H9 (cell line): ENCODE measurements at regions not wholly inside any gene's neighbourhood (a gene's known extent, or its start where the extent isn't known, plus 50 kb on each side); places are given as distances from the start of the nearest gene placed in this dataset.

Experiments
- DNase-seq: peaks from one replicate; pipeline ENCODE4 v3.0.0-alpha.2; 2017
- H2AFZ ChIP-seq: one replicate; pipeline ENCODE4 v1.6.1; 2013; ENCODE audit warnings: mild to moderate bottlenecking, low read length, control low read depth, moderate library complexity
- H2AK5ac ChIP-seq: 2 replicates; pipeline ENCODE4 v1.6.1; 2013; ENCODE audit warnings: low read length, control low read depth, mixed read lengths; ENCODE audit not compliant: insufficient read length
- H2BK120ac ChIP-seq: one replicate; pipeline ENCODE4 v1.6.1; 2013; ENCODE audit warnings: low read depth, mild to moderate bottlenecking, low read length, control low read depth, inconsistent platforms; ENCODE audit not compliant: poor library complexity, severe bottlenecking
- H2BK12ac ChIP-seq: 2 replicates; pipeline ENCODE4 v1.6.1; 2013; ENCODE audit warnings: low read length, control low read depth, mixed read lengths, low read depth; ENCODE audit not compliant: insufficient read length
- H2BK15ac ChIP-seq: 2 replicates; pipeline ENCODE4 v1.6.1; 2013; ENCODE audit warnings: low read depth, low read length, control low read depth
- H2BK20ac ChIP-seq: one replicate; pipeline ENCODE4 v1.6.1; 2013; ENCODE audit warnings: low read depth, mild to moderate bottlenecking, low read length, control low read depth, inconsistent platforms; ENCODE audit not compliant: poor library complexity, severe bottlenecking
- H2BK5ac ChIP-seq: 2 replicates; pipeline ENCODE4 v1.6.1; 2013; ENCODE audit warnings: low read length, control low read depth, mixed read lengths; ENCODE audit not compliant: insufficient read length
- H3K14ac ChIP-seq: 2 replicates; pipeline ENCODE4 v1.6.1; 2013; ENCODE audit warnings: low read length, control low read depth; ENCODE audit not compliant: insufficient read depth
- H3K18ac ChIP-seq: 2 replicates; pipeline ENCODE4 v1.6.1; 2013; ENCODE audit warnings: low read depth, mild to moderate bottlenecking, mixed read lengths, low read length, control low read depth; ENCODE audit not compliant: insufficient read length
- H3K23ac ChIP-seq: 2 replicates; pipeline ENCODE4 v1.6.1; 2013; ENCODE audit warnings: low read length, control low read depth, mixed read lengths, low read depth; ENCODE audit not compliant: insufficient read length
- H3K23me2 ChIP-seq: 2 replicates; pipeline ENCODE4 v1.6.1; 2013; ENCODE audit warnings: low read depth, mild to moderate bottlenecking, mixed read lengths, low read length, control low read depth; ENCODE audit not compliant: insufficient read length, poor library complexity, severe bottlenecking
- H3K27ac ChIP-seq: 2 replicates; pipeline ENCODE4 v1.5.1; 2013; ENCODE audit warnings: low read length, control low read depth, mixed read lengths, low read depth; ENCODE audit not compliant: insufficient read length
- H3K27me3 ChIP-seq: 2 replicates; pipeline ENCODE4 v1.6.1; 2013; ENCODE audit warnings: low read length, control low read depth, inconsistent platforms; ENCODE audit not compliant: insufficient read depth
- H3K4ac ChIP-seq: 2 replicates; pipeline ENCODE4 v1.6.1; 2013; ENCODE audit warnings: low read depth, mild to moderate bottlenecking, control low read depth, inconsistent platforms, low read length, moderate library complexity
- H3K4me1 ChIP-seq: 2 replicates; pipeline ENCODE4 v1.6.1; 2013; ENCODE audit warnings: low read length, control low read depth, inconsistent platforms; ENCODE audit not compliant: insufficient read depth
- H3K4me2 ChIP-seq: 2 replicates; pipeline ENCODE4 v1.6.1; 2013; ENCODE audit warnings: low read length, control low read depth, mixed read lengths; ENCODE audit not compliant: insufficient read length, insufficient read depth
- H3K56ac ChIP-seq: 2 replicates; pipeline ENCODE4 v1.6.1; 2013; ENCODE audit warnings: low read depth, mild to moderate bottlenecking, mixed read lengths, low read length, control low read depth; ENCODE audit not compliant: insufficient read length
- H3K79me1 ChIP-seq: 2 replicates; pipeline ENCODE4 v1.6.1; 2013; ENCODE audit warnings: low read depth, mild to moderate bottlenecking, moderate library complexity, low read length, control low read depth, inconsistent platforms; ENCODE audit not compliant: insufficient read depth, poor library complexity, severe bottlenecking
- H3K79me2 ChIP-seq: 2 replicates; pipeline ENCODE4 v1.6.1; 2013; ENCODE audit warnings: low read length, control low read depth, inconsistent platforms; ENCODE audit not compliant: insufficient read depth
- H3K9ac ChIP-seq: 2 replicates; pipeline ENCODE4 v1.6.1; 2013; ENCODE audit warnings: low read length, control low read depth, mixed read lengths; ENCODE audit not compliant: insufficient read length; ENCODE audit errors: extremely low read depth
- H3K9me3 ChIP-seq: one replicate; pipeline ENCODE4 v1.6.1; 2013; ENCODE audit warnings: low read depth, low read length, inconsistent platforms; ENCODE audit not compliant: control insufficient read depth
- H3T11ph ChIP-seq: one replicate; pipeline ENCODE4 v1.6.1; 2013; ENCODE audit warnings: mild to moderate bottlenecking, low read length, control low read depth, inconsistent platforms
- H4K20me1 ChIP-seq: one replicate; pipeline ENCODE4 v1.6.1; 2013; ENCODE audit not compliant: control insufficient read depth, insufficient read length, insufficient read depth
- H4K5ac ChIP-seq: 2 replicates; pipeline ENCODE4 v1.6.1; 2013; ENCODE audit warnings: low read depth, mild to moderate bottlenecking, mixed read lengths, low read length, control low read depth; ENCODE audit not compliant: insufficient read length
- H4K8ac ChIP-seq: replicated peaks from 2 replicates; pipeline ENCODE4 v1.6.1; 2013; ENCODE audit warnings: low read length, control low read depth, mixed read lengths, low read depth; ENCODE audit not compliant: insufficient read length
- H4K91ac ChIP-seq: 2 replicates; pipeline ENCODE4 v1.6.1; 2013; ENCODE audit warnings: low read depth, mild to moderate bottlenecking, moderate library complexity, mixed read lengths, low read length, control low read depth; ENCODE audit not compliant: insufficient read length
- H3K27ac Mint-ChIP-seq, 3 experiments: 2 replicates in 2 of 3; 3 replicates in 1 of 3; pipeline ENCODE4 v1.8.0; 2020 to 2021; ENCODE audit warnings: mixed read lengths in 3 of 3, mild to moderate bottlenecking in 1 of 3, moderate library complexity in 1 of 3
- H3K27me3 Mint-ChIP-seq: 2 replicates; pipeline ENCODE4 v1.8.0; 2021; ENCODE audit warnings: low read depth, mild to moderate bottlenecking, moderate library complexity, mixed read lengths
- H3K36me3 Mint-ChIP-seq, 3 experiments: 2 replicates in 2 of 3; 3 replicates in 1 of 3; pipeline ENCODE4 v1.8.0; 2020 to 2021; ENCODE audit warnings: low read depth in 3 of 3, mixed read lengths in 3 of 3; ENCODE audit not compliant: insufficient read depth in 1 of 3
- H3K4me1 Mint-ChIP-seq, 2 experiments: 2 replicates each; pipeline ENCODE4 v1.8.0; 2020; ENCODE audit warnings: mixed read lengths in 2 of 2
- H3K4me3 Mint-ChIP-seq, 2 experiments: 2 replicates in 1 of 2; 3 replicates in 1 of 2; pipeline ENCODE4 v1.8.0; 2020 to 2021; ENCODE audit warnings: mild to moderate bottlenecking in 2 of 2, mixed read lengths in 2 of 2, moderate library complexity in 1 of 2
- H3K9me3 Mint-ChIP-seq, 2 experiments: 2 replicates in 1 of 2; 3 replicates in 1 of 2; pipeline ENCODE4 v1.8.0; 2020; ENCODE audit warnings: mild to moderate bottlenecking in 2 of 2, mixed read lengths in 2 of 2, moderate library complexity in 1 of 2
- CTCF ChIP-seq: fragments of 200-600 bp; sonication (generic); conservative IDR thresholded peaks from 3 replicates; pipeline ENCODE4 v1.8.0; 2021; ENCODE audit warnings: antibody characterized with exemption, mild to moderate bottlenecking
- WGBS: extraction: QIAGEN DNeasy Blood & Tissue Kit; methylation state at CpG from one replicate; pipeline ENCODE4 v1.1.7; 2013; ENCODE audit warnings: missing lambda C conversion rate, low lambda C conversion rate, mixed read lengths; ENCODE audit not compliant: insufficient read length; ENCODE audit errors: extremely low coverage; 5-methylcytosine and 5-hydroxymethylcytosine counted together

- H2BK15ac ChIP-seq: no peak overlapping the region
- H3K56ac ChIP-seq: no peak overlapping the region
- H3K9me3 ChIP-seq: no peaks in the 10 kb centered on the region
- H3K4me1 ChIP-seq: no peaks in the 10 kb centered on the region
- TF ChIP-seq CTCF: no peak
- Mint-ChIP-seq H3K27me3 (peaks cover 29% of the 10 kb centered on the region), H3K4me1 (peaks cover 11 to 14% of the 10 kb centered on the region in 2 experiments), H3K36me3 (peaks cover 0 to 3% (median 0%) of the 10 kb centered on the region in 3 experiments; a peak in 1 of 7 replicates), H3K27ac (no peak overlapping the region; a peak in 1 of 7 replicates), H3K9me3 (peaks cover 0 to 4% of the 10 kb centered on the region in 2 experiments; a peak in 1 of 5 replicates), H3K4me3 (no peak overlapping the region)
- H3K18ac ChIP-seq: no peak overlapping the region
- no peak overlapping the region for H3K27ac ChIP-seq
- no peak overlapping the region for H4K5ac ChIP-seq
- H4K8ac ChIP-seq: no peak overlapping the region
- H3K79me2 ChIP-seq: no peaks in the 10 kb centered on the region
- no peak overlapping the region for H2BK12ac ChIP-seq
- H2BK120ac ChIP-seq: no peak overlapping the region
- no peak overlapping the region for H3K14ac ChIP-seq
- WGBS: no CpG with 5 or more reads among the region's 3 CpGs
- H3K23me2 ChIP-seq: no peaks in the 10 kb centered on the region
- no peaks in the 10 kb centered on the region for H4K20me1 ChIP-seq
- H3K4me2 ChIP-seq: no peak overlapping the region
- no peak overlapping the region for H3K4ac ChIP-seq
- H3T11ph ChIP-seq: no peak overlapping the region
- H2BK5ac ChIP-seq: no peak overlapping the region
- no peaks in the 10 kb centered on the region for H3K27me3 ChIP-seq
- H3K9ac ChIP-seq: no peak overlapping the region
- no peak overlapping the region for H2AFZ ChIP-seq
- H4K91ac ChIP-seq: no peak overlapping the region
- H3K79me1 ChIP-seq: no peaks in the 10 kb centered on the region
- DNase-seq: no peak
- H2AK5ac ChIP-seq: no peak overlapping the region
- H2BK20ac ChIP-seq: no peak overlapping the region
- no peak overlapping the region for H3K23ac ChIP-seq
These were observed 351.5 kb upstream of the SHH start for GRCh38 chr7:156163747-156164146.
